HFFc6 (cell line): ENCODE measurements at regions not wholly inside any gene's neighbourhood (a gene's known extent, or its start where the extent isn't known, plus 50 kb on each side); places are given as distances from the start of the nearest gene placed in this dataset.
"Not testable (repeated sequence)": the region's sequence is repeated elsewhere in the genome, so short reads cannot be mapped to it uniquely, and the experiment has no call there.

Source experiments
- DNase-seq: peaks from one replicate; pipeline ENCODE4 v3.0.0-alpha.2; 2018
- H3K27ac Mint-ChIP-seq: 2 replicates; pipeline ENCODE4 v1.8.0; 2020; ENCODE audit warnings: mild to moderate bottlenecking, mixed read lengths
- H3K27me3 Mint-ChIP-seq: 2 replicates; pipeline ENCODE4 v1.8.0; 2021; ENCODE audit warnings: mild to moderate bottlenecking, moderate library complexity, mixed read lengths; ENCODE audit not compliant: insufficient read depth
- H3K36me3 Mint-ChIP-seq: 2 replicates; pipeline ENCODE4 v1.8.0; 2021; ENCODE audit warnings: low read depth, mixed read lengths
- H3K4me1 Mint-ChIP-seq: 2 replicates; pipeline ENCODE4 v1.8.0; 2020; ENCODE audit warnings: low read depth, mixed read lengths
- H3K4me3 Mint-ChIP-seq: 2 replicates; pipeline ENCODE4 v1.8.0; 2020; ENCODE audit warnings: mild to moderate bottlenecking, moderate library complexity, mixed read lengths
- H3K9me3 Mint-ChIP-seq: 2 replicates; pipeline ENCODE4 v1.8.0; 2020; ENCODE audit warnings: mild to moderate bottlenecking, mixed read lengths
- CTCF ChIP-seq: fragments of 200-600 bp; sonication (generic); IDR thresholded peaks from 2 replicates; pipeline ENCODE4 v1.5.0; 2021; ENCODE audit warnings: antibody characterized with exemption, mild to moderate bottlenecking

GRCh38 chr9:124122321-124122720 is 110.8 kb downstream of the LHX2 start:
- Mint-ChIP-seq H3K27me3 (peaks cover 21% of the 10 kb centered on the region), H3K9me3 (no peaks in the 10 kb centered on the region), H3K4me3 (no peak overlapping the region), H3K27ac (no peak overlapping the region), H3K4me1 (peaks cover 17% of the 10 kb centered on the region), H3K36me3 (no peaks in the 10 kb centered on the region)
- DNase-seq: peak; percentile 28
- no peak for TF ChIP-seq CTCF

GRCh38 chr9:124122813-124123462 is 111.4 kb downstream of the LHX2 start:
- Mint-ChIP-seq H3K27me3 (peaks cover 19% of the 10 kb centered on the region), H3K4me3 (no peak overlapping the region), H3K4me1 (peaks cover 17% of the 10 kb centered on the region), H3K9me3 (no peaks in the 10 kb centered on the region), H3K27ac (no peak overlapping the region; the same call in 1 of the 2 replicates), H3K36me3 (no peaks in the 10 kb centered on the region)
- peak; percentile 40 for DNase-seq
- peak; percentile 74 for TF ChIP-seq CTCF

GRCh38 chr9:124123621-124124020 is 112.1 kb downstream of the LHX2 start:
- Mint-ChIP-seq H3K27me3 (peaks cover 14% of the 10 kb centered on the region), H3K27ac (peak overlapping the region; percentile 24; the same call in 1 of the 2 replicates), H3K4me1 (peaks cover 24% of the 10 kb centered on the region)
- H3K4me3 Mint-ChIP-seq, H3K9me3 Mint-ChIP-seq, H3K36me3 Mint-ChIP-seq, DNase-seq: not testable (repeated sequence)

- no peak for DNase-seq
- Mint-ChIP-seq H3K36me3 (no peaks in the 10 kb centered on the region), H3K4me3 (no peak overlapping the region), H3K27me3 (peaks cover 6% of the 10 kb centered on the region), H3K4me1 (peaks cover 31% of the 10 kb centered on the region), H3K27ac (no peak overlapping the region), H3K9me3 (no peaks in the 10 kb centered on the region)
- TF ChIP-seq CTCF: no peak
Measured at GRCh38 chr9:124124729-124125650, 113.4 kb downstream of the LHX2 start.

GRCh38 chr9:124125651-124125977 is 114.0 kb downstream of the LHX2 start:
- no peak for DNase-seq
- Mint-ChIP-seq H3K27ac (no peak overlapping the region), H3K36me3 (no peaks in the 10 kb centered on the region), H3K9me3 (no peaks in the 10 kb centered on the region), H3K27me3 (peaks cover 4% of the 10 kb centered on the region), H3K4me3 (no peak overlapping the region), H3K4me1 (peaks cover 31% of the 10 kb centered on the region)
- no peak for TF ChIP-seq CTCF
